ENCODE measurements at regions not wholly inside any gene's neighbourhood (a gene's known extent, or its start where the extent isn't known, plus 50 kb on each side); places are given as distances from the start of the nearest gene placed in this dataset.

DNA sequence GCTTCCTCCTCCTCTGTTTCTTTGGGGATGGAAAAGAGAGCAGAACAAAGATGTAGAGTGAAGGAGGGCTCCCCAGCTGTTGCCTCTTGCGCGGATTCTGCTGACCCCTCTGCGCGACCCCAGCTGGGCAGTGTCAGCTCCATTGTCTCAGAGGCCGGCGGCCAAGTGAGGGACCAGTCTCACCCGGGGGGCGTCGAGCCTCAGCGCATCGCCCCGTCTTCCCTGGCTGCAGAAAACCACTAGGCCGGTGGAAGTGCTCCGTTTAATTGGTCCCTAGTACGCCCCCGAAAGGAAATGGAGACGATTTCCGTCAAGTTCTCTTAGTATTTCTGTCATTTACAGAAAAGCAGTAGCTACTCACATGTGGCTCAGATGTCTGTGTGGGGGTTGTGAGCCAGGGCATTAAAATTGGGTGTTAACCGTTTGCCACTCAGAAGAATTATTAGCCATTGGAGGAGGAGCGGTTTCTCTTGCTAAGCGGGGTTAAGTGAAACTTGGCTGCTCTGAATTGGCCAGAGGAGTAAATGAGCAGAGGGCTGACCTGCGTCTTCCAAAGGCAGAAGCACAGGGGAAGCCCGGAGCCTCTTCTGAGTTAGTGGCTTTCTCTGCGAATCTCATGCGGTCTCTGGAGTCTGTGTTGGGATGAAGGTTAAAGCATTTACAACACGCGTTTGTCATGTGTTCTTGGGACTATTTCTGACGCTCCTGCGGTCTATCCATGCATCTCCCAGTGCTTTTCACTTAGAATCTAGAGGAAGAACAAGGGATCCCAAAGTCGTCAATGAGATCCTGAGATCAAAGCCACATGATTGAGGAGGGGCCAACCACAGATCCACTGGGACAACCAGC lies 132.8 kb upstream of the MYO16 start:
- Histone ChIP-seq H3K27ac (no peak overlapping the region), H3K4me3 (peak overlapping the region; percentile 66)
- DNase-seq (ENCODE audit: low spot score), result no peak
- TF ChIP-seq, protein P1, sequence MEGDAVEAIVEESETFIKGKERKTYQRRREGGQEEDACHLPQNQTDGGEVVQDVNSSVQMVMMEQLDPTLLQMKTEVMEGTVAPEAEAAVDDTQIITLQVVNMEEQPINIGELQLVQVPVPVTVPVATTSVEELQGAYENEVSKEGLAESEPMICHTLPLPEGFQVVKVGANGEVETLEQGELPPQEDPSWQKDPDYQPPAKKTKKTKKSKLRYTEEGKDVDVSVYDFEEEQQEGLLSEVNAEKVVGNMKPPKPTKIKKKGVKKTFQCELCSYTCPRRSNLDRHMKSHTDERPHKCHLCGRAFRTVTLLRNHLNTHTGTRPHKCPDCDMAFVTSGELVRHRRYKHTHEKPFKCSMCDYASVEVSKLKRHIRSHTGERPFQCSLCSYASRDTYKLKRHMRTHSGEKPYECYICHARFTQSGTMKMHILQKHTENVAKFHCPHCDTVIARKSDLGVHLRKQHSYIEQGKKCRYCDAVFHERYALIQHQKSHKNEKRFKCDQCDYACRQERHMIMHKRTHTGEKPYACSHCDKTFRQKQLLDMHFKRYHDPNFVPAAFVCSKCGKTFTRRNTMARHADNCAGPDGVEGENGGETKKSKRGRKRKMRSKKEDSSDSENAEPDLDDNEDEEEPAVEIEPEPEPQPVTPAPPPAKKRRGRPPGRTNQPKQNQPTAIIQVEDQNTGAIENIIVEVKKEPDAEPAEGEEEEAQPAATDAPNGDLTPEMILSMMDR (IDR thresholded peaks at IDR 0.05), result no peak

DNA sequence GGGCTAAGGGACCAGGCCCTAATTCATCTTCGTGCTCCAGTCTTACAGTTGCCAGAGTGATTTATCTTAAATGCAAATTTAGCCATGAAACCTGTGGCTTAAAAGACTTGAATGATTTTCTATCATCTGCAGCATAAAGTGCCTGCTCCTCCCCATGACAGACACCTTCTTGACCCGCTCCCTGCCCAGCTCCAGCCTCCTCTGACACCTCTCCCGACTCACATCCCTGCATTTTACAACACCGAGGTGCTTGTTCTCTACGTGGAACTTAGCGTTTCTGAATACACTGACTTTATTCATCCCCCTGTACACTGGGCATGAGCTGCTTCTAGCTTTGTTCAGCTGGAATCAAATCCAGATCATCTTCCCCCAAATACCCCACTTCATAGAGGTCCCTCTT lies 128.7 kb upstream of the MYO16 start:
- TF ChIP-seq, protein P1 (IDR thresholded peaks at IDR 0.05), result no peak
- no peak for DNase-seq (ENCODE audit: low spot score)
- no peak overlapping the region for H3K4me3 ChIP-seq
- no peak overlapping the region for H3K27ac ChIP-seq

DNA sequence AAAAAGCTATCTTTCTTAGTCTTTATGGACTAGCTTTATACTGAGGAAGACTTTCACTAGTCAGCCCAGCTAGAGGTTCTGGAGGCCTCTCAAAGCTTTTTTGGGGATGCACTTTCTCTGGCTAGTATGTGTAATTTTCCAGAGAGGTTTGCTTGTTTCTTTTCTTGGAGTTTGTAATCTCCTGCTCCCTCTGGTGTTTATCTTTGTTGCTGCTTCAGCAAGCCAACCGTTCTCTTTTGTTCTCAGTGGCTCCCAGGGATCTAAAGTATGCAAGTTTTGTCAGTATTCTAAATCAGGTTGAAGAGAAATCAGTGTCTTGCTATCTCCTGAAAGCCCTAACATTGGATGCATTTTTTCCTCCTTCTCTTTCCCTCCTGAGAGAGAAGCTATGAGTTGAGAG lies 121.1 kb upstream of the MYO16 start:
- Histone ChIP-seq H3K27ac (no peak overlapping the region), H3K4me3 (no peak overlapping the region)
- TF ChIP-seq, protein P1 (IDR thresholded peaks at IDR 0.05), result no peak
- no peak for DNase-seq (ENCODE audit: low spot score)

DNA sequence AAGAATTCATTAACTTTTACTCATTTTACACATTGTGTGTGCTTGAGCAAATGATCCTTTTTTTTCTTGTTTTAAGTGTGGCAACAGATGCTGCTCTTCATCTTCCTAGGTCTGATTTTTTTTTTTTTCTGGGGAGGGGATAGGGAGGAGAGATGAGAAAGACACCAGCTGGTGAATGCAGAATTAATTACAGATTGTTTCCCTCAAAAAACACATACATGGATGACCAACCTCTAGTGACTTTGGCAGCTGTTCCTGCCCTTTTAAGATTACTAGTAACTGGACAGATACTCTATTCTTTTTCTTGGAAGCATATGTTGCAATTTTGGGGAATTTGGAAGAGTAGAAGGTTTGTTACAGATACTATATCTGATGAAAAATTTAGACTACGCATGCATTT lies 103.6 kb upstream of the MYO16 start:
- H3K4me3 ChIP-seq, result no peak overlapping the region
- no peak for DNase-seq (ENCODE audit: low spot score)
- TF ChIP-seq, protein P1 (IDR thresholded peaks at IDR 0.05), result no peak
- H3K27ac ChIP-seq, result no peak overlapping the region

DNA sequence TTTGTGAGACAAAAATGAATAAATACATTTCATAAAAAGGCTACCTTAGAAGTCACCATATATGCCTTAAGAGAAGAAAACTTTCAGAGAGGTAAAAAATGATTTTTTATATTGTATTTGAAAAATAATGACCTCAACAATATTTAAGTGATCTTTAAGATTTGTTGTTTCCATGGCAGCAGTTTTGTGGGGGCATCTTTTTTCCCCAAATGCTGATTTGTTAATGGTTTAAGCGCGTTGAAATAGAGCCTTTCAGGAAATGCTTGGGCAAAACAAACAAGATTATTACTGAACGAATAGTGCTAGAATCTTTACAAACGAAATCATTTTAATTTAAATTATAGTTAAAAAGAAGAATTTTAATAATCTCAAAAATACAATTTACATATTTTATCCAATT lies 103.1 kb upstream of the MYO16 start:
- no peak overlapping the region for H3K4me3 ChIP-seq
- no peak for DNase-seq (ENCODE audit: low spot score)
- TF ChIP-seq, protein P1 (IDR thresholded peaks at IDR 0.05), result no peak
- no peak overlapping the region for H3K27ac ChIP-seq

DNA sequence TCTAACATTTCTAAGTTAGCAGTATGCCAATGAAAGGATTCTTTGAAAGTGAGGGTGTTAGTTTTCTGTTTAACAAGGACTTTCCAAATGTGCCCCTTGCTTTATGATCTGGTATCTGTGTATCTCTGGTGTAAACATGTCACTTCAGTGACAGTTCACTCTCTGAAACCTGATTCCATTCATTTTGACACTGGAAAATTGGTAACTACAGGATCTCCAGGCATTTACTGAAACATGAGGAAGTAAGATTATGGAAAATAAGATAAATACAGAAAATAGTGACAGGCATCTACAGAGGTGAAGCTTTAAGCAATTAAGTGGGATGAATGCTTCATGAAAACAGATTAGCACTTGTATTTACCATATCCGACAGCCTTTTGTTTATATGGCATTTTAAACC lies 101.6 kb upstream of the MYO16 start:
- no peak for DNase-seq (ENCODE audit: low spot score)
- no peak overlapping the region for H3K27ac ChIP-seq
- no peak overlapping the region for H3K4me3 ChIP-seq
- TF ChIP-seq, protein P1 (IDR thresholded peaks at IDR 0.05), result no peak

DNA sequence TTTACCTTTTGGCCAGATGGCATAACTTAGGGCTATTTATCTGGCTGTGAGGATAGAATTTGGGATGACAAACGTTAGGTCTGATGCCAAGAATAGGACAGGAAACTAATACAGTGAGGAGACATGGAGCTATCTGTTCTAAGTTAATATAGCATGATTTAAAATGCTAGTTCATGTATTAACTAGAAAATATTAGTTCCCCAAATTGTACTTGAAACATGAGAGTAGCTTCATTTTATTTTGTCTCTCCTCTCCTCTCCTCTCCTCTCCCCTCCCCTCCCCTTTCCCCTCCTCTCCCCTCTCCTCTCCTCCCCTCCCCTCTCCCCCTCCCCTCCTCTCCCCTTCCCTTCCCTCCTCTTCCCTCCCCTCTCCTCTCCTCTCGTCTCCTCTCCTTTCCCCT lies 101.1 kb upstream of the MYO16 start:
- Histone ChIP-seq H3K27ac (no peak overlapping the region), H3K4me3 (no peak overlapping the region)
- DNase-seq (ENCODE audit: low spot score), result no peak
- TF ChIP-seq, protein P1 (IDR thresholded peaks at IDR 0.05), result no peak
